Myocyte (in vitro differentiated cells): ENCODE measurements at regions not wholly inside any gene's neighbourhood (a gene's known extent, or its start where the extent isn't known, plus 50 kb on each side); places are given as distances from the start of the nearest gene placed in this dataset.
A peak's percentile ranks its signal among the peaks of the same experiment; 100 is the strongest.
"Not testable (repeated sequence)": the region's sequence is repeated elsewhere in the genome, so short reads cannot be mapped to it uniquely, and the experiment has no call there.

Source experiments
- DNase-seq: peaks from one replicate; pipeline ENCODE4 v3.0.0-alpha.2; 2012; ENCODE audit warnings: low read depth

DNA sequence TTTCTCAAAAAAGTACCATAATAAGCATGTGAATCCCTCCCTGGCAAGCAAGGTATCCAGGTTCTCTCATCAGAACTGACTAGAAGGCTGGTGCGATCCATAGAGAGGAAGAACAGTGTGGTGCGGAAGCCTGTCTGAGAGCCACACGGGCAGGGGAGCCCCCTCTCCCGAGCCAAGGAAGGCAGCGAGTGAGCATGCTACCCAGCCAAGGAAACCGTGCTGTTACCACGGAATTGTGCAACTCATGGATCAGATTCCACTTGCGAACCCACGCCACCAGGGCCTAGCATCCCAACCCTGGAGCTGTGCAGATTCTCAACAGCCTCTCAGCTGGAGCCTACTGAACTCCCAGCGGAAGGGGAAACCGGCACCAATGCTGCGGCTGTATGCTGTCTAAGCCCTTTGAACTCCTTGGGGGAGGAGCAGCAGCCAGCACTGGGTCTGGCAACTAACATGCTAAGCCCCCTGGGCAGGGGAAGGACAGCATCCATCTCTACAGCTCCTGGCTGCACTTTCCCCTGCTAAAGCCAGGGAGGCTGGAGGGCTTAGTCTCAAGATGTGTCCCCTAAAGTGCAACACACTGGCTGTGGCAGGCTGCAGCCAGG, 823.1 kb downstream of the EPHA4 start:
- DNase-seq: peak; percentile 3

DNA sequence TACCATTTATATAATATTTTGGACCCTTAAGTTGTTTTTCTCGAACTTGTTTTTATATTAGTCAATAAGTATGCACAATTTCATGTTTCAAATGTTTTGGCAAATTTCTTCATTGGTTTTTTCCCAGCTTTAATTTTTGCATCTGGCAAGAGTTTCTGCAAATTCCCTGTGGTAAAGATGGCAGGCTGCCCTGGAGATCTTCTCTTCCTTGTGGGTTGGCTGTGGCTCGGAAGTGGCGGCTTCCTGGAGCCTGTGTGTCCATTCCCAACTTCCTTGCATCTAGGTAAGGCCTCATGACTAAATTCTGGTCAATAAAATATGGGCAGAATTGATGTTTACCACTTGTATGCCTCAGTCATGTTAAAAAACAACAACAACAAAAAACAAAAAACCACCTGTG, 818.6 kb downstream of the EPHA4 start:
- peak; percentile 48 for DNase-seq

DNA sequence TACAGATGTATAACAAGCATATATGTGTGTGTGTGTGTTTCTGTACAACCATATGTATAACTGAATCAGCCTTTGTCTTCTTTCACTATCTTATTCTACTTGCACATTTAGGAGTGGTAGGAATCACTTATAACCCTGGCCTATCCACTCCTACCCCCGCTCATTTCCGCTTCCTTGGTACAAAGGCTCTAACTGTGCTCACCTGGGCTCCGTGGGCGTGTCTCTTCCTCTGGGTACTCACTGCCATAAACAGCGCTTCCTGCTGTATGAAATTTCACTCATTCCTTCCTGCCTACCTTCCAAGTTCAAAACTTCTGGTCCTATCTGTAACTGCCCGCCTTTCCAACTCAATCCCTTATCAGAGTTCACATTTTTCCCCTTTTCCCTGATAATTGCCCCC, 815.5 kb downstream of the EPHA4 start:
- no peak for DNase-seq

DNA sequence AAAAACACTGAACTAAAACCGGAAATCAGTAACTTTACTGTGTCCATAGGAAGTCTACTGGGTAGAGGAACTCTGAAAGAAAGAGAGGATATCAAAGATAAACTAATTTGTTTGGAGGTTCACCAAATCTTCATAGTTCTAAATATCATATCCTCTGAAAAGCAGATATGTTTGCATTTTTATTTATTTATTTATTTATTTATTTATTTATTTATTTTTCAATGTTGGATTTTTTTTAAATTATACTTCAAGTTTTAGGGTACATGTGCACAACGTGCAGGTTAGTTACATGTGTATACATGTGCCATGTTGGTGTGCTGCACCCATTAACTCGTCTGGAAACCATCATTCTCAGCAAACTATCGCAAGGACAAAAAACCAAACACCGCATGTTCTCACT, 813.7 kb downstream of the EPHA4 start:
- not testable (repeated sequence) for DNase-seq

DNA sequence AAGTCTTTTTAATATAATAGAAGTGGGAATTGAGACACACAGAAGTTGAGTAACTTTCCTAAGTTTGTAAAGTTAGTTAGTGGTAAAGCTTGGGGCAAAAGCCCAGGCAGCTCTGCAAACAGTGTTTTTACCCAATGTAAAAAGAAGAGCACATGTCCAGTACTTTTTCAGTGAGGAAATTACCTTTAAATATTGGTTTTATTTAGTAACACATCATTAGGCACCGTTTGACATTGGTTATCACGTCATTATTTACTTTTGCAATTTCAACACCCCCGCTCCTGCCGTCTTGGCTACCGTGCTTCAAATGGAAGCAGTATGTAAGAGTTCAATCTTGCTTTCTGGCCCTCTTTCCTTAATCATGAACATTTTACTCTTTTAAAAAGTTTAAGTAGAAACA, 807.9 kb downstream of the EPHA4 start:
- DNase-seq: no peak

DNA sequence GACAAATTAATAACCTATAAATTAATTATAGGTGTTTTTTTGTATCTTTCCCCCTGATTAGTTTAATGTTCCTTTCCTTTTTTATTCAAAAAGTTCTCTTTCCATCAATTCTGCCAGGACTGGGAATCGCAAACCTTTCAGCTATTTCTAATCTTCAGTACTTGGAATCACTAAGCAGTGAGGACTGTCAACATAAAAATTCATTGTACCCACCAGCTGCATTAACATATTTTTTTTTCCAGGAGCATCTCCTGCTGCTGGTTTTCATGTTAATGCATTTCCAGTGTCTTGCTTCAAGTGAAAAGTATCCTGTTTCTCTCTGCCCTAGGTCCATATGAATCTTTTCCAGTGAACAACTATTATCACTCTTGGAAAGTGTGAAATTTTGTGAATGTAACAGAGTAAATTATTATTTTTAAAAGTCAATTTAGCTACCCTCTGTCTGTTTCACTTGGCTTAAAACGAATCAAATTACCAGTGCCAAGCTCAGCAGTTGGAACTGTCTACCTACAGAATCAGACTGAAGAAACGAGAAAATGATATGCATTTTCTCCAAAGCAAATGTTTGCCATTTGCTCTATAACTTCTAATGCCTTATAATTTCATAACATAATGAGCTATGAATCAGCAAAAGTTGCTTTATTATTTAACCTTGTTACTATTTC, 804.4 kb downstream of the EPHA4 start:
- DNase-seq: no peak

DNA sequence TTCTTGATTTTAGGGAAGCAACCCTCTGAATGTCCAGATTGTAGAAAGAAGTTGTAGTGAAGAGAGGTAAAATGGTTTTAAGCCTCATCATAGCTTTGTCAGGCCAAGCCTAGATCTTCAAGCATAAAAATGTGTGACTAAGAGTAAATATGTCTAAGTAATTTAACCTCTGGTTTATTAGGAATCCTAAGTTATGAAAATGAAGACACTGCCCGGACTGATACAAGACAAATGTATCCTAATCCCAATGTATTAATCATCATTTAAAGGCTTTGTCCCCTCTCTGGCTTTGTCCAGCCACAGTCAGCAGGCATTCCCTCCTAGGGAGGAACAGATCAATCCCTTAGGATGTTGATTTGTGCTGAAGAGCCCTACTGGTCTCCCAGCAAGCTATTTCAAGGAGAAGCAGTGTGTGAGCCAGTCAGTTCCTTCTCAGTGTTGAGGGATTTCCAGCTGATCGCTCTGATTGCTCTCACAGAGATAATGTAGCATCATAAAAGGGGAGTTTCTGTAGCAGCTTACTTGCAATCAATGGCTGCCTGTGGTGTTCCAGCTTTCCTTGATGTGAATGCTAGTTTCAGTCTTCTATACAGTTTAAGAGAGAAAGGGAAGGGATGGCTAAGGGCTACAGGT, 796.1 kb downstream of the EPHA4 start:
- no peak for DNase-seq

DNA sequence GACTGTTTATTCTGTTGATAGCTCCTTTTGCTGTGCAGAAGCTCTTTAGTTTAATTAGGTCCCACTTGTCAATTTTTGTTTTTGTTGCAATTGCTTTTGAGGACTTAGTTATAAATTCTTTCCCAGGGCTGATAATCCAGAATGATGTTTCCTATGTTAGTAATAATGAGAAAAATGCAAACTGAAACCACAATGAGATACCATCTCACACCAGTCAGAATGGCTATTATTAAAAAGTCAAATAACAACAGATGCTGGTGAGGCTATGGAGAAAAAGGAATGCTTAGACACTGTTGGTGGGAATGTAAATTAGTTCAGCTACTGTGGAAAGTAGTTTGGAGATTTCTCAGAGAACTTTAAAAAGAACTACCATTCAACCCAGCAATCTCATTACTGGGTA, 793.0 kb downstream of the EPHA4 start:
- not testable (repeated sequence) for DNase-seq

DNA sequence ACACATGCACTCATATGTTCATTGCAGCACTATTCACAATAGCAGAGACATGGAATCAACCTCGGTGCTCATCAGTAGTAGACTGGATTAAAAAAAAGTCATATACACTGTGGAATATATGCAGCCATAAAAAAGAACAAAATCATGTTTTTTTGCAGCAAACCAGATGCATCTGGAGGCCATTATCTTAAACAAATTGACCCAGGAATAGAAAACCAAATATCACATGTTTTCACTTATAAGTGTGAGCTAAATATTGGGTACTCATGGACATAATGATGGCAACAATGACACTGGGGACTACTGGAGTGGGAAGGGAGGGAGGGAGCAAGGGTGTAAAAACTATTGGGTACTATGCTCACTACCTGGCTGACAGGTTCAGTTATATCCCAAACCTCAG, 792.6 kb downstream of the EPHA4 start:
- no peak for DNase-seq

DNA sequence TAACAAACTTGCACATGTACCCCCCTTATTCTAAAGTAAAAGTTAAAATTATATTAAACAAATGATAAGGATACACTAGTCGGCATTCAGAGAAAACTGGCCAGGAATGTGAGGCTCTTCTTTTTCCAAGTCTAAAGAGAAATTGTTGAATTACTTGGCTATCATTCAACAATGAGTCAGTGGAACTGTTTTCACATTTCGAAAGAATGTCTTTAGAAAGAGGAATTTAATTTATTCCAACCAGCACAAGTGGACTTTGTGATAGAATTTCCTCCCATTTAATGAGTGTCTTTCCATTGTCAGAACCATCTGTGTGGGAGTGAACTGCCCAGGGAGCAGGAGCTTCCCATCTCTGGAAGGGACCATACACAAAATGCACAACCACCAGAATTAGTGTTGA, 792.2 kb downstream of the EPHA4 start:
- peak; percentile 42 for DNase-seq

DNA sequence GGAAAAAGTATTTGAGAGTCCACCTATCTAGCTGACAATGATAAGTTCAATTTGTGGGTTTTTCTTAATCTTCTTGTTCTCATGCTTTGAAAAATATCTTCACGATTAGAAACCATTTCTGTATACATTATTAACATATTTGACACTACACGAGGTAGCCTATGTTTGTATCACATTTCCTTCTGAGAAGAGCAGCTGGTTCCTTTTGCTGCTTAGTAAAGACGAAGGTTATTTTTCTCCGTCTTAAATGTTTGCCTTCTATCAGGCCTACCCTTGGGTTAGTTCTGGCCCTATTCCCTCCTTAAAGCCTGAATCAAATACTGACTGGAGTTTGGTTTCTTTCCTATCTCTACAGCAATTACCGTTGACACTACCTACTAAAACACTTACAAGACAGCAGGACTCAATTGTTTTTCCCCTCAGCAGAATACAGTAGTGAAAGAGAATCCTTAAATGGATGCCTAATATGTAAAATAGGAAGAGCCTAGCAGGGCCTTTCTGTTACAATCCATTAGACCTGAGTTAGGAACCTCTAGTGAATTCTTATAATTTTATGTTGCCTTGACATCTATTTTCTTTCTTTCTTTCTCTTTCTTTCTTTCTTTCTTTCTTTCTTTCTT, 790.4 kb downstream of the EPHA4 start:
- no peak for DNase-seq

DNA sequence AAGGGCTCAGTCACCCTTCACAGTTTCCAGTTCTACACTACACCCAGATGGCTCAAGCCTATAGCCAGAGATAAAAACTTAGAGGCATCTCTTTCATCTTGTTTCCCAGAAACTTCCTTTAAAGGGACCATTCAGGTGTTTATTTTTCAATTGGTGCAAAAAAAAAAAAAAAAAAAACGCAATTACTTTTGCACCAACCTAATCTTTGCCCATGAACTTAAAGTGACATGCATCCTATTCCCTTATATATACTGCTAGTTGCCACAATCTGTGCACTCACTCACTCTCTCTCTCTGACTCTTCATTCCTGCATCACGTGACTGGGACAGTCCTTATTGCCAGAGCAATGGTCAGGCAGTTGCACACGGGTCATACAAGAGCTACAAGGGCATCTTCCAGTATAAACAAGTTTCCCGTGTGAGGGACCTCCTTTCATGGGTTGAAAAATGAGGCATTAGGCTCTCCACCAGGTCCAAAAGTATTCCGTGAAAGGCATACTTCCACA, 789.4 kb downstream of the EPHA4 start:
- DNase-seq: no peak

DNA sequence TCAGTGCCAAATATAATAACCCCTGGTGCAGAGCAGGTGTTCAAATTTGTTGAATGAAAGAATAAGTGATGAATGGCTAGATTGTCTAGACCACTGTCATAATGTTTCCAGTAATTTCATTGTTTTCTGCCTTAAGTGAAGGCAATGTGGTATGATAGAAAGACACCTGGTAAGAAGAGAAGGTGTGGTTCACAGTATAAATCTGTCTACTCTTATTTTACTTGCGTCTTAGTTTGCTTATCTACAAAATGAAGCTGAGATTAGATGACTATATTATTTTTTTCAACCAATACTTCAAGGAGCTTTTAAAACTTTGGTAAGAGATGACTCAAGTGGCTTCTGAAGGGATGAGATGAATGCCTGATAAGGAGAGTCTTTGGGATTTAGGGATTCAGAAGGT, 788.4 kb downstream of the EPHA4 start:
- no peak for DNase-seq

DNA sequence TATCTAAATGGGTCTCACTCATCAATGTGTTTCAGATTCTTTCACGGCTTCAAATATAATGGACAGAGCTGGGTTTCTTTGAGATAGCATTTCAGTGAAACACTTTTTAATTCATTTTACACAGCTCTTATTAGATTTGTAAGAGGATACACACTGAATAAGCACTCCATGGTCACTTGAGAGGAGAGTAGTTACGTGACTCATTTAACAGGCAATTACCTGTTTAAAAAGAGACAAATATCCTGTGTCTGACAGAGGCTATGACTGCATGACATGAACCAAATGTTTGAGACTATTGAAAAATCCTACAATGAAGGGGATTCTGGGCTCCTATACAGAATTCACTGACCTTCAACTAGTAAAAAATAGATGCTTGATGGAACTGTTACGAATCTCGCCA, 786.9 kb downstream of the EPHA4 start:
- no peak for DNase-seq

DNA sequence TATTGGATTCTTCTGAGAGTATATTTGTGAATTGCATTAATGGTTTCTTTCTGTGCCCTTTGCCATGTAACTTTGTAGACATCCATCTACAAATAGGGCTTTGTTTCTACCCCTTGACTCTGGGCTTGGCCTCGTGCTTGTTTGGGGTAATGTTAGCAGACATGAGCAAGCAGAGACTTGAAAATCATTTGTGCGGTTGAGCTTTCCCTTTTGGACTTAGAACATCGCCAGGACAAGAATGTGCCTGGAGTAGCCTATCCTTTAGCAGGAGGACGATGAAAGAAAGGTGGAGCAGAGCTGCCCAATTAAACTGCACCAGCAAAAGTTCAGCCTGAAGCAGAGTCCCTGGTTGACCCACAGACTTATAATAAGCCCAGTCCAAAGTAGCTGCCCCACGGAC, 785.9 kb downstream of the EPHA4 start:
- DNase-seq: no peak

DNA sequence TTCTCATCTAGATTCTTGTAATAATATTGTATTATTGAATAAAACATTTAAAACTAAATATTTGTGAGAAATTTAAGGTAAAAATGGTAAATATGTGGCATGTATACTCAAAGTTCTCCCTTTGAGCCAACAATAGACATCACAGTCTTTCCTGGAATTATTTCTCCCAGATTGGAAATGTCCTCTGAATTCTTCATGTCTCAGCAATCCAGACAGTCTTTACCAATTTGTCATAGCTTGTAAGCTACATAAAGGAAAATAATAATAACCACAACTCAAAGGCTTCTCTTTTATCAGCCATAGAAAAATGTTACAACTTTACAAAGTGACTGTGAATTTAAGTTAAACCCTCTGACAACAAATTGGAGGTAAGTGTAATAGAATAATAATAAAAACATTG, 784.9 kb downstream of the EPHA4 start:
- DNase-seq: no peak

DNA sequence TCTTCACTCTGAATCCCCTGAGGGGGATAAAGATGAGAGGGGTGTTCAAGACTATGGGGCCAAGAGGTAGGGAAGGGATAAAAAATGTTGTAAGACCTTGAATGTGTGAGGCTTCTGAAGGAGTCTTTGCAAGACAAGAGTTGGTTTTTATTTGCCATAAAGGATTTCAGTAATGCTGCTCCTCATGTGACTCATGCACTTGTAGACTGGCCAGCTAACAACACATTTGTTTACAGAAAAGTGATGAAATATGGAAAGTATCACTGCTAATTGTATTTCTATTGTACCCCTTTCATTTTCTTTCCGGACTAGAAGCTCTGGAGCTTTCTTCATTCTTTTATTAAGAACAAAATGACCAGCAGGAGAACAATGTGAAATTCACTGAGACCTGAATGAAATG, 782.1 kb downstream of the EPHA4 start:
- DNase-seq: peak; percentile 12

DNA sequence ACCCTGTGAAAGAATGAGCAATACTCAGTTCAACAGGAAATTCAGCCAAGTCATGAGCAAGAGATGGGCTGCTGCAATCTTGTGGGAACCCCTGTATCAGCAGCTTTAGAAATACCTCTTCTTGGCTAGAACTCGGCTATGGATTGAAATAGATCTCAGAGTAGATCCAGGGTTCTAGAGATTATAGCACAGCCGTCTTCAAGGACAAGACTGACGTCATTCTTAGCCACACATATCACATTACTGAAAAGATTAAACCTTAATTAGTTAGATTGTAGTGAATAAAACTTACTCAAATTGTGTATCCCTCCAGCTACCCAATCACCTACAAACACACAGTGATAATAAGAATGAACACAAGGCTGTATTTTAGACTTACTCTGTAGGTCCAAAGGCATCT, 776.4 kb downstream of the EPHA4 start:
- no peak for DNase-seq

DNA sequence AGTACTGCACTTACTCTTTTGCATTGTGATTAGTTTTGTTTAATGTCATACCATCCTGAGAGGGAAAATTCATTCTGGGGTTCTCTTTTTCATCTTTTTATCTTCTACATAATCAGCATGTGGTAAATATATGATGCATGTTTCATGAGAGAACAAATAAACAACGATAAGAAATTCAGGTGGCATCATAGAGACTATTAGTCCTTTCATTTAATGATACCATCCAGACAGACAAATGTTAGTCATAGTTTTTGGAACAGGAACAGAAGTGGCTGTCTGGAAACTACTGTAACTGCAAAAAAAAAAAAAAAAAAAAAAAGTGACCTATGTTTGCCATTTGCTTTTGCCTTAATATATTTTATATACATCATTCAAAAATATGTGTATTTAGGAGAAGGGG, 761.0 kb downstream of the EPHA4 start:
- no peak for DNase-seq

DNA sequence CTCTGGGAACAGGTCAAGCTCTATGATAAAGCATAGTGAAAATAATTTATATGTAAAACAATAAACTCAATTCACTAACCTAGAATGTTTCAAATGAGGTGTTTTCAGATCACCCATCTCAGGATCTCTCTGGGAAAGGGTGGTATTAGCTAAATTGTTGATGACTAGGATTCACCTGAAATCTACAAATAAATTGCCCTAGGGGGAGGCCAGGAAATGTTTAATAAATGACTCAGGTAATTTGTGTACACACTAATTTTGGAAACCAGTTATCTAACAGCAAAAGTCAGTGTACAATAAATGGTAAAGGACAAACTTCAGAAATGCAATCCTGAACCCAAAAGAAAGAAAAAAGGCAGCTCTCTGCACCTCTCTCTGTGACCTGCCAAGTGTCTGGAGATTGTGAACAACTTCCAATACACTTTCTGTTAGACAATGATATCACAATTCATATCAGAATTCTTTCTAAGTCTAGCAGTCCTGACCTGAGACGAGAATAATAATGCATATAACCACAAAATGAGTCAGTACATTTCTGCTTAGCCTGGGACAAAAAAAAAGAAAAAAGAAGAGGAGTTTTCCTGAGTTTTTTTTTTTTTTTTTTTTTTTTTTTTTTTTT, 760.0 kb downstream of the EPHA4 start:
- peak; percentile 3 for DNase-seq

DNA sequence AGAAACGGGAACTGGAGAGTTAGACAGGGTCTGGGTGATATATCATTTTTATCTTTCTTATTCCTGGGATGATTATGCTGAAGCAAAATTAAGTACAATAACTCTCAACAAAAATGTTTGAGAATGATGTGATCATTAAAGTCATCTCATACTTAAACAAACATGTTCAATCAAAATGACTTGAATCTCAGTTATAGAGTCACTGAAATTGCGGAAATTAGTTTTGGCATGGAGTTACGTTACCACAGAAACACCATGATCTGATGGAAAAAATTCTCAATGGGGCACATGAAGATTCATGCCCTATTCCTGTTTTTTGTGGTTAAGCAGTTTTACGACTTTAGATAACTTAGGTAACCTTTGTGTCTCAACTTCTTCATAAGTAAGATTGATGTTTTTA, 757.7 kb downstream of the EPHA4 start:
- DNase-seq: no peak

DNA sequence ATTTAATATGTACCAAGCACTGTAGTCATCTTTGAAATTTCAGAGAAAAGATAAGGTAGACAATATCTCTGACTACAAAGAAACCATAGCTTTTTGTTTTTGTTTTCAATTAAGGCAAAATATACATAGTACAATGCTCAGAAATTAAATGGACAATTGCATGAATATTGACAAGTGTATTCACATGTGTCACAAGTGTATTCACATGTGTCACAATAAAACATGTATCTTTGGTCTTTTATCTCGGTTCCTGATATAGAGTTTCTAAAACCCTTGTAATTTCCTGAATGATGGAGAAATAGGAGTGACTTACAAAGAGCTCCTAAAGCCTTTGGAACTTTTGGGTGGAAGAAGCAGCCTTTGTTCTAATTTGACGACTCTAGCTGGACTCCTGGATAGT, 756.4 kb downstream of the EPHA4 start:
- no peak for DNase-seq
